H1 (cell line): ENCODE measurements at regions not wholly inside any gene's neighbourhood (a gene's known extent, or its start where the extent isn't known, plus 50 kb on each side); places are given as distances from the start of the nearest gene placed in this dataset.

Experiments used
- CTCF ChIA-PET: fragments of 300-600 bp; sonication (Branson Sonifier 250); formaldehyde crosslinking; loops from one replicate; lab custom pipeline; 2021; ENCODE audit not compliant: partially characterized antibody; lab: Charles Lee
- POLR2A ChIA-PET: fragments of 300-600 bp; sonication (Branson Sonifier 250); formaldehyde crosslinking; loops from one replicate; lab custom pipeline; 2021; ENCODE audit warnings: inconsistent platforms; ENCODE audit not compliant: partially characterized antibody; lab: Charles Lee
- DNase-seq, 2 experiments: peaks; one replicate each; pipeline versions ENCODE4 v3.0.0 to v3.0.0-alpha.2; 2010 to 2022; ENCODE audit warnings: low spot score in 2 of 2, low read depth in 1 of 2, mixed read lengths in 1 of 2
- FAIRE-seq: peaks from 2 replicates; lab custom pipeline; 2011; peaks lifted over from hg19 to GRCh38; lab: Jason Lieb, UNC
- H2AFZ ChIP-seq: 2 replicates; pipeline ENCODE4 v1.8.1; 2012; ENCODE audit warnings: low read length, inconsistent platforms
- H2AK5ac ChIP-seq: 2 replicates; pipeline ENCODE4 v1.6.1; 2013; ENCODE audit warnings: low read depth, low read length
- H2BK120ac ChIP-seq: replicated peaks from 2 replicates; pipeline ENCODE3; 2013; ENCODE audit warnings: low read depth, low read length, inconsistent platforms
- H2BK12ac ChIP-seq: 2 replicates; pipeline ENCODE4 v1.6.1; 2013; ENCODE audit warnings: low read depth, low read length
- H2BK15ac ChIP-seq: 2 replicates; pipeline ENCODE4 v1.6.1; 2013; ENCODE audit warnings: low read length
- H2BK20ac ChIP-seq: 2 replicates; pipeline ENCODE4 v1.6.1; 2013; ENCODE audit warnings: low read length
- H2BK5ac ChIP-seq: 2 replicates; pipeline ENCODE4 v1.6.1; 2013; ENCODE audit warnings: low read depth, low read length
- H3K14ac ChIP-seq: 2 replicates; pipeline ENCODE4 v1.6.1; 2013; ENCODE audit warnings: inconsistent platforms; ENCODE audit not compliant: insufficient read length
- H3K18ac ChIP-seq: 2 replicates; pipeline ENCODE4 v1.6.1; 2013; ENCODE audit warnings: low read length; ENCODE audit errors: extremely low read depth
- H3K23ac ChIP-seq: 2 replicates; pipeline ENCODE4 v1.6.1; 2013; ENCODE audit warnings: inconsistent platforms; ENCODE audit not compliant: insufficient read length
- H3K23me2 ChIP-seq: 2 replicates; pipeline ENCODE4 v1.6.1; 2013; ENCODE audit warnings: low read depth, low read length
- H3K27ac ChIP-seq: 2 replicates; pipeline ENCODE4 v1.6.1; 2011; ENCODE audit warnings: low read depth, low read length, inconsistent platforms
- H3K27me3 ChIP-seq, 4 experiments: replicated peaks in 1 of 4; 1 replicate in 1 of 4; 2 replicates in 3 of 4; pipeline versions ENCODE4 v1.6.1 to v1.8.1; 2011 to 2013; ENCODE audit warnings: low read length in 3 of 4, mild to moderate bottlenecking in 3 of 4, inconsistent platforms in 2 of 4, mixed read lengths in 2 of 4, moderate library complexity in 1 of 4; ENCODE audit not compliant: control insufficient read depth in 3 of 4, insufficient read depth in 3 of 4; ENCODE audit errors: extremely low read depth in 1 of 4
- H3K36me3 ChIP-seq, 4 experiments: 2 replicates each; pipeline versions ENCODE4 v1.6.1 to v1.8.1; 2011 to 2013; ENCODE audit warnings: mild to moderate bottlenecking in 4 of 4, low read length in 3 of 4, moderate library complexity in 2 of 4, control low read depth in 1 of 4, inconsistent platforms in 1 of 4; ENCODE audit not compliant: insufficient read depth in 4 of 4, control insufficient read depth in 2 of 4
- H3K4ac ChIP-seq: replicated peaks from 2 replicates; pipeline ENCODE3; 2013; ENCODE audit warnings: low read length, low read depth, mixed read lengths, inconsistent platforms; ENCODE audit not compliant: insufficient read length
- H3K4me1 ChIP-seq, 4 experiments: replicated peaks in 1 of 4; 1 replicate in 1 of 4; 2 replicates in 3 of 4; pipeline versions ENCODE4 v1.6.1 to v1.8.1; 2011 to 2013; ENCODE audit warnings: low read length in 3 of 4, inconsistent platforms in 2 of 4, mixed read lengths in 1 of 4; ENCODE audit not compliant: insufficient read depth in 4 of 4, control insufficient read depth in 3 of 4
- H3K4me2 ChIP-seq, 2 experiments: 2 replicates each; pipeline versions ENCODE4 v1.6.1 to v1.8.1; 2011 to 2013; ENCODE audit warnings: low read depth in 2 of 2, low read length in 2 of 2, control low read depth in 1 of 2, inconsistent platforms in 1 of 2, mild to moderate bottlenecking in 1 of 2; ENCODE audit not compliant: insufficient read depth in 1 of 2
- H3K4me3 ChIP-seq, 4 experiments: fragments of 200-600, 300-600 bp in 1 of 4; sonication (generic), shearing (Covaris generic), sonication (Bioruptor Twin) in 1 of 4; 2 replicates each; pipeline versions ENCODE4 v1.5.1 to v1.8.1; 2011 to 2016; ENCODE audit warnings: low read length in 4 of 4, low read depth in 3 of 4, control low read depth in 2 of 4, inconsistent platforms in 2 of 4, mild to moderate bottlenecking in 2 of 4, mixed read lengths in 1 of 4, moderate library complexity in 1 of 4; ENCODE audit not compliant: insufficient read depth in 2 of 4; ENCODE audit errors: extremely low read depth in 1 of 4
- H3K56ac ChIP-seq: replicated peaks from 2 replicates; pipeline ENCODE3; 2013; ENCODE audit warnings: low read depth, mild to moderate bottlenecking, mixed read lengths, low read length, inconsistent platforms; ENCODE audit not compliant: insufficient read length
- H3K79me1 ChIP-seq: 2 replicates; pipeline ENCODE4 v1.6.1; 2013; ENCODE audit warnings: low read depth, low read length, control low read depth
- H3K79me2 ChIP-seq, 2 experiments: 2 replicates each; pipeline versions ENCODE4 v1.6.1 to v1.8.1; 2012 to 2013; ENCODE audit warnings: low read length in 2 of 2, mild to moderate bottlenecking in 2 of 2, inconsistent platforms in 1 of 2; ENCODE audit not compliant: insufficient read depth in 2 of 2, control insufficient read depth in 1 of 2
- H3K9ac ChIP-seq, 4 experiments: replicated peaks in 1 of 4; 1 replicate in 1 of 4; 2 replicates in 3 of 4; pipeline versions ENCODE4 v1.6.1 to v1.8.1; 2011 to 2013; ENCODE audit warnings: low read depth in 3 of 4, low read length in 3 of 4, control low read depth in 2 of 4, mild to moderate bottlenecking in 2 of 4, moderate library complexity in 2 of 4, inconsistent platforms in 1 of 4; ENCODE audit errors: extremely low read depth in 1 of 4
- H3K9me3 ChIP-seq, 2 experiments: 2 replicates each; pipeline versions ENCODE4 v1.6.1 to v1.8.1; 2012 to 2013; ENCODE audit warnings: mild to moderate bottlenecking in 2 of 2, moderate library complexity in 2 of 2, control low read depth in 1 of 2, inconsistent platforms in 1 of 2, low read depth in 1 of 2, low read length in 1 of 2, mixed read lengths in 1 of 2; ENCODE audit not compliant: insufficient read depth in 2 of 2
- H4K20me1 ChIP-seq, 2 experiments: replicated peaks in 1 of 2; 2 replicates each; pipeline versions ENCODE3 to v1.8.1; 2011 to 2013; ENCODE audit warnings: inconsistent platforms in 2 of 2, low read length in 2 of 2, mild to moderate bottlenecking in 1 of 2; ENCODE audit not compliant: insufficient read depth in 2 of 2, control insufficient read depth in 1 of 2
- H4K5ac ChIP-seq: 2 replicates; pipeline ENCODE4 v1.6.1; 2013; ENCODE audit warnings: low read length, low read depth, mixed read lengths, inconsistent platforms; ENCODE audit not compliant: insufficient read length
- H4K8ac ChIP-seq: 2 replicates; pipeline ENCODE4 v1.8.0; 2013; ENCODE audit warnings: mild to moderate bottlenecking, moderate library complexity, low read length, inconsistent platforms; ENCODE audit not compliant: insufficient read depth; ENCODE audit errors: extremely low read depth
- H4K91ac ChIP-seq: replicated peaks from 2 replicates; pipeline ENCODE3; 2013; ENCODE audit warnings: low read length, mixed read lengths, inconsistent platforms; ENCODE audit not compliant: insufficient read length
- CEBPB ChIP-seq: IDR thresholded peaks from 2 replicates; pipeline ENCODE4 v1.6.1; 2012; ENCODE audit warnings: low read depth, low read length
- CHD1 ChIP-seq: IDR thresholded peaks from 2 replicates; pipeline ENCODE4 v1.6.1; 2012; ENCODE audit warnings: low read depth, low read length, improper control_type of control experiment
- EZH2 ChIP-seq: fragments of 200-600 bp; sonication (generic); IDR thresholded peaks from 2 replicates; pipeline ENCODE4 v1.7.1; 2012; ENCODE audit warnings: low read depth, mild to moderate bottlenecking, moderate library complexity, low read length, inconsistent platforms; ENCODE audit not compliant: severe bottlenecking
- JUN ChIP-seq: IDR thresholded peaks from 2 replicates; pipeline ENCODE4 v1.6.1; 2011; ENCODE audit warnings: low read depth, mild to moderate bottlenecking, improper control_type of control experiment, low read length
- PHF8 ChIP-seq: fragments of 200-600 bp; sonication (generic); conservative IDR thresholded peaks from 2 replicates; pipeline ENCODE4 v1.7.1; 2012; ENCODE audit warnings: low read depth, mild to moderate bottlenecking, inconsistent platforms, low read length, moderate library complexity
- SP2 ChIP-seq: IDR thresholded peaks from 2 replicates; pipeline ENCODE4 v1.6.1; 2012; ENCODE audit warnings: mild to moderate bottlenecking, low read length, inconsistent platforms
- SUZ12 ChIP-seq: fragments of 200-600 bp; sonication (generic); IDR thresholded peaks from 2 replicates; pipeline ENCODE4 v1.6.1; 2012; ENCODE audit warnings: mild to moderate bottlenecking, inconsistent platforms, low read length, moderate library complexity, mixed read lengths
- TBP ChIP-seq: IDR thresholded peaks from 2 replicates; pipeline ENCODE4 v1.6.1; 2011; ENCODE audit warnings: low read depth, low read length, improper control_type of control experiment
- ZNF274 ChIP-seq: IDR thresholded peaks from 2 replicates; pipeline ENCODE4 v1.7.0; 2012; ENCODE audit warnings: low read length, borderline replicate concordance; ENCODE audit errors: extremely low read depth
- WGBS, 2 experiments: shearing (Covaris generic) in 1 of 2; methylation state at CpG; one replicate each; pipeline versions ENCODE4 v1.1.6 to v1.1.7; 2013 to 2015; ENCODE audit warnings: low lambda C conversion rate in 2 of 2, mixed read lengths in 2 of 2, inconsistent platforms in 1 of 2, low coverage in 1 of 2, missing lambda C conversion rate in 1 of 2; ENCODE audit not compliant: insufficient replicate concordance in 2 of 2, insufficient coverage in 1 of 2, insufficient read length in 1 of 2; ENCODE audit errors: extremely low coverage in 1 of 2, missing lambda C conversion rate in 1 of 2; 5-methylcytosine and 5-hydroxymethylcytosine counted together
- TF ChIP-seq, protein P1 (sequence below): IDR thresholded peaks from 2 replicates; pipeline ENCODE4 v1.6.1; 2012; ENCODE audit warnings: inconsistent platforms

DNA sequence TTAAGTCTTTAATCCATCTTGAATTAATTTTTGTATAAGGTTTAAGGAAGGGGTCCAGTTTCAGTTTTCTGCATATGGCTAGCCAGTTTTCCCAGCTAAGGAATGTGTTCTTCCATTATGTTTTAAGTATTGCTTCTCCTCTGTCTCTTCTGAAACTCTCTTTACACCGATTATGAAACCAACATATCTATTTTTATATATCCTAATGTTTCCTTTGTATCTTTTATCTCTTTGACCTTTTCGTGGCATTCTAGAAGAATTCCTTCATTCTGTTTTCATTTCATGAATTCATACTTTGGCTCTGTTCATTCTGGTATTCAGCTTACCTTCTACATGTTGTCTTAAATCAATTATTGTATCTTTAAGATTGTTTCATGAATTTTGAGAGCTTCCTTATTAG lies 697.0 kb upstream of the ACVR2A start:
- no peak overlapping the region for H2BK120ac ChIP-seq
- H4K20me1 ChIP-seq = no peaks in the 10 kb centered on the region
- H2AK5ac ChIP-seq = no peak overlapping the region
- H3K56ac ChIP-seq = no peak overlapping the region
- H4K91ac ChIP-seq = no peak overlapping the region
- H3K4me3 ChIP-seq = no peak overlapping the region
- H3K4ac ChIP-seq = no peak overlapping the region
- no peak overlapping the region for H4K5ac ChIP-seq
- CTCF ChIA-PET = interaction anchor here (1.6 kb wide), 1 partner anchor 12 kb away, joined by 3 read pairs; no protein-coding TSS in a partner anchor
- H3K23me2 ChIP-seq = no peaks in the 10 kb centered on the region
- H3K27me3 ChIP-seq = no peaks in the 10 kb centered on the region
- POLR2A ChIA-PET = no interaction called here
- H3K27ac ChIP-seq = no peak overlapping the region
- no peak overlapping the region for H2AFZ ChIP-seq
- no peaks in the 10 kb centered on the region for H3K4me1 ChIP-seq
- H3K23ac ChIP-seq = no peak overlapping the region
- no peaks in the 10 kb centered on the region for H3K79me2 ChIP-seq
- DNase-seq (no peak), FAIRE-seq (no peak)
- no peak overlapping the region for H3K4me2 ChIP-seq
- H3K9me3 ChIP-seq = peaks cover 12 to 16% of the 10 kb centered on the region in 2 experiments; a peak in 3 of 4 replicates
- H4K8ac ChIP-seq = no peak overlapping the region
- no peaks in the 10 kb centered on the region for H3K79me1 ChIP-seq
- no peak overlapping the region for H2BK12ac ChIP-seq
- no peak overlapping the region for H3K9ac ChIP-seq
- H3K14ac ChIP-seq = no peak overlapping the region
- WGBS, 2 experiments = 98% methylated on average over 2 of the region's 2 CpGs; no CpG with 5 or more reads in 1 of the 2 experiments
- H2BK20ac ChIP-seq = no peak overlapping the region
- H3K18ac ChIP-seq = no peak overlapping the region
- H2BK5ac ChIP-seq = no peak overlapping the region
- TF ChIP-seq SUZ12 (no peak), SP2 (no peak), TBP (no peak), JUN (no peak), PHF8 (no peak), CHD1 (no peak), CEBPB (no peak), EZH2 (no peak), ZNF274 (no peak)
- TF ChIP-seq, protein P1, sequence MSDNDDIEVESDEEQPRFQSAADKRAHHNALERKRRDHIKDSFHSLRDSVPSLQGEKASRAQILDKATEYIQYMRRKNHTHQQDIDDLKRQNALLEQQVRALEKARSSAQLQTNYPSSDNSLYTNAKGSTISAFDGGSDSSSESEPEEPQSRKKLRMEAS = no peak
- no peaks in the 10 kb centered on the region for H3K36me3 ChIP-seq
- H2BK15ac ChIP-seq = no peak overlapping the region
